Activated T-cell treated with anti-CD3 and anti-CD28 coated beads for 48 hours (primary cell): ENCODE measurements at regions not wholly inside any gene's neighbourhood (a gene's known extent, or its start where the extent isn't known, plus 50 kb on each side); places are given as distances from the start of the nearest gene placed in this dataset.

Source experiments
- DNase-seq: peaks from one replicate; pipeline ENCODE4 v3.0.0-alpha.2; 2020; ENCODE audit warnings: low read depth

GRCh38 chr21:43274022-43274945 is 105.5 kb downstream of the CRYAA start:
- DNase-seq = no peak

GRCh38 chr21:43273708-43274021 is 104.9 kb downstream of the CRYAA start:
- DNase-seq = no peak

- no peak for DNase-seq
Observed at GRCh38 chr21:43273016-43273707, 104.4 kb downstream of the CRYAA start.

GRCh38 chr21:43272591-43272990 is 103.8 kb downstream of the CRYAA start:
- DNase-seq = no peak

GRCh38 chr21:43271452-43272020 is 102.7 kb downstream of the CRYAA start:
- DNase-seq = no peak

GRCh38 chr21:43270800-43271301 is 102.0 kb downstream of the CRYAA start:
- no peak for DNase-seq

- DNase-seq = no peak
Observed at GRCh38 chr21:43269957-43270705, 101.3 kb downstream of the CRYAA start.

- peak; percentile 20 for DNase-seq
Observed at GRCh38 chr21:43269440-43269839, 100.6 kb downstream of the CRYAA start.

GRCh38 chr21:43268804-43269186 is 100.0 kb downstream of the CRYAA start:
- no peak for DNase-seq

GRCh38 chr21:43268086-43268803 is 99.4 kb downstream of the CRYAA start:
- DNase-seq = no peak

- DNase-seq = no peak
Observed at GRCh38 chr21:43267391-43268085, 98.7 kb downstream of the CRYAA start.

- no peak for DNase-seq
Observed at GRCh38 chr21:43266534-43266933, 97.7 kb downstream of the CRYAA start.

- DNase-seq = no peak
Observed at GRCh38 chr21:43262427-43262826, 93.6 kb downstream of the CRYAA start.
